MM.1S (cell line): ENCODE measurements at regions not wholly inside any gene's neighbourhood (a gene's known extent, or its start where the extent isn't known, plus 50 kb on each side); places are given as distances from the start of the nearest gene placed in this dataset.

Source experiments
- DNase-seq: peaks from one replicate; pipeline ENCODE4 v3.0.0-alpha.2; 2015
- H2AFZ ChIP-seq: fragments of 300-600 bp; sonication (generic); 2 replicates; pipeline ENCODE4 v1.6.0; 2016; ENCODE audit warnings: antibody characterized with exemption, low read length
- H3F3A ChIP-seq: fragments of 300-600 bp; sonication (generic); 2 replicates; pipeline ENCODE4 v1.6.1; 2016; ENCODE audit warnings: mild to moderate bottlenecking, antibody characterized with exemption, low read length, moderate library complexity, mixed read lengths; ENCODE audit not compliant: insufficient read depth
- H3K27ac ChIP-seq: fragments of 300-600 bp; sonication (generic); 2 replicates; pipeline ENCODE4 v1.5.1; 2016; ENCODE audit warnings: mild to moderate bottlenecking, low read length
- H3K27me3 ChIP-seq: fragments of 300-600 bp; sonication (generic); replicated peaks from 2 replicates; pipeline ENCODE4 v1.6.0; 2016; ENCODE audit warnings: low read length; ENCODE audit not compliant: insufficient read depth
- H3K36me3 ChIP-seq: fragments of 300-600 bp; sonication (generic); replicated peaks from 2 replicates; pipeline ENCODE4 v1.6.1; 2016; ENCODE audit warnings: mild to moderate bottlenecking, low read length, mixed read lengths; ENCODE audit not compliant: insufficient read depth
- H3K4me1 ChIP-seq: fragments of 300-600 bp; sonication (generic); 2 replicates; pipeline ENCODE4 v1.6.1; 2016; ENCODE audit warnings: low read length, mixed read lengths
- H3K4me2 ChIP-seq: fragments of 300-600 bp; sonication (generic); 2 replicates; pipeline ENCODE4 v1.6.0; 2016; ENCODE audit warnings: low read depth, low read length
- H3K4me3 ChIP-seq: fragments of 300-600 bp; sonication (generic); 2 replicates; pipeline ENCODE4 v1.5.1; 2016; ENCODE audit warnings: low read length, mixed read lengths
- H3K79me2 ChIP-seq: fragments of 300-600 bp; sonication (generic); 2 replicates; pipeline ENCODE4 v1.6.1; 2016; ENCODE audit warnings: mixed run types, low read length, mixed read lengths
- H3K9ac ChIP-seq: fragments of 300-600 bp; sonication (generic); 2 replicates; pipeline ENCODE4 v1.6.1; 2016; ENCODE audit warnings: low read length, mixed read lengths
- H3K9me2 ChIP-seq: fragments of 300-600 bp; sonication (generic); replicated peaks from 2 replicates; pipeline ENCODE4 v1.6.1; 2016; ENCODE audit warnings: mild to moderate bottlenecking, low read length, mixed read lengths; ENCODE audit not compliant: insufficient read depth
- H3K9me3 ChIP-seq: fragments of 300-600 bp; sonication (generic); replicated peaks from 2 replicates; pipeline ENCODE4 v1.6.1; 2016; ENCODE audit warnings: mild to moderate bottlenecking, low read length, mixed read lengths; ENCODE audit not compliant: insufficient read depth
- H4K20me1 ChIP-seq: fragments of 300-600 bp; sonication (generic); 2 replicates; pipeline ENCODE4 v1.6.1; 2016; ENCODE audit warnings: mild to moderate bottlenecking, low read length, moderate library complexity, mixed read lengths; ENCODE audit not compliant: insufficient read depth
- EZH2 ChIP-seq: fragments of 300-600 bp; sonication (generic); optimal IDR thresholded peaks from 2 replicates; pipeline ENCODE3; 2017; ENCODE audit warnings: low read depth, mild to moderate bottlenecking, antibody characterized with exemption, low read length, mixed read lengths
- EZH2phosphoT487 ChIP-seq: fragments of 300-600 bp; sonication (generic); IDR thresholded peaks from 2 replicates; pipeline ENCODE4 v1.6.1; 2018; ENCODE audit warnings: antibody characterized with exemption, low read length
- TF ChIP-seq, protein P1 (sequence below): fragments of 300-600 bp; sonication (generic); IDR thresholded peaks from 2 replicates; pipeline ENCODE4 v1.5.1; 2016; ENCODE audit warnings: antibody characterized with exemption, low read length, mixed read lengths

DNA sequence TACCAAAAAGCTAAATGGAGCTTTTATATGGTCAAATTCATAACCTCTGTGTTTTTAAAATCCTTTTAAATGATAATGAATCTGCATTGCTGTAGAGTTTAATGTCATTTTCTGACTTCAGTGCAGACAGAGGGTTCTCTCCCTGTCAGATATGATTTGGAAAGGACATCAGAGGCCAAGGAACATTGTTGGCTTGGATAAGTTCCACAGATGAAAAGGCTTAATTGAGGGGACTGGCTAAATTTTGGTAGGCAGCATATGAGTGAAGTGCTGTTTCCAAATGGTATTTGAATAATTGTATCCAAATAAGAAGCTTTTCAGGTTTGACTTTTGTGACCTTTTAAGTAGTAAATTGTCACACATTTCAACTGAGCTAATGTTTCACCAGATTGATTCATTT, 124.6 kb upstream of the KCNH7 start:
- Histone ChIP-seq H3K27me3 (no peaks in the 10 kb centered on the region), H3F3A (no peaks in the 10 kb centered on the region), H3K4me3 (no peak overlapping the region), H3K79me2 (no peaks in the 10 kb centered on the region), H3K36me3 (no peaks in the 10 kb centered on the region), H3K4me1 (no peaks in the 10 kb centered on the region), H3K9ac (no peak overlapping the region), H2AFZ (no peak overlapping the region), H3K4me2 (no peak overlapping the region), H3K9me2 (no peaks in the 10 kb centered on the region), H3K9me3 (no peaks in the 10 kb centered on the region), H4K20me1 (no peaks in the 10 kb centered on the region), H3K27ac (no peak overlapping the region)
- DNase-seq = no peak
- no peak for TF ChIP-seq EZH2
- TF ChIP-seq, protein P1, sequence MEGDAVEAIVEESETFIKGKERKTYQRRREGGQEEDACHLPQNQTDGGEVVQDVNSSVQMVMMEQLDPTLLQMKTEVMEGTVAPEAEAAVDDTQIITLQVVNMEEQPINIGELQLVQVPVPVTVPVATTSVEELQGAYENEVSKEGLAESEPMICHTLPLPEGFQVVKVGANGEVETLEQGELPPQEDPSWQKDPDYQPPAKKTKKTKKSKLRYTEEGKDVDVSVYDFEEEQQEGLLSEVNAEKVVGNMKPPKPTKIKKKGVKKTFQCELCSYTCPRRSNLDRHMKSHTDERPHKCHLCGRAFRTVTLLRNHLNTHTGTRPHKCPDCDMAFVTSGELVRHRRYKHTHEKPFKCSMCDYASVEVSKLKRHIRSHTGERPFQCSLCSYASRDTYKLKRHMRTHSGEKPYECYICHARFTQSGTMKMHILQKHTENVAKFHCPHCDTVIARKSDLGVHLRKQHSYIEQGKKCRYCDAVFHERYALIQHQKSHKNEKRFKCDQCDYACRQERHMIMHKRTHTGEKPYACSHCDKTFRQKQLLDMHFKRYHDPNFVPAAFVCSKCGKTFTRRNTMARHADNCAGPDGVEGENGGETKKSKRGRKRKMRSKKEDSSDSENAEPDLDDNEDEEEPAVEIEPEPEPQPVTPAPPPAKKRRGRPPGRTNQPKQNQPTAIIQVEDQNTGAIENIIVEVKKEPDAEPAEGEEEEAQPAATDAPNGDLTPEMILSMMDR = no peak
- TF ChIP-seq EZH2phosphoT487 = no peak

DNA sequence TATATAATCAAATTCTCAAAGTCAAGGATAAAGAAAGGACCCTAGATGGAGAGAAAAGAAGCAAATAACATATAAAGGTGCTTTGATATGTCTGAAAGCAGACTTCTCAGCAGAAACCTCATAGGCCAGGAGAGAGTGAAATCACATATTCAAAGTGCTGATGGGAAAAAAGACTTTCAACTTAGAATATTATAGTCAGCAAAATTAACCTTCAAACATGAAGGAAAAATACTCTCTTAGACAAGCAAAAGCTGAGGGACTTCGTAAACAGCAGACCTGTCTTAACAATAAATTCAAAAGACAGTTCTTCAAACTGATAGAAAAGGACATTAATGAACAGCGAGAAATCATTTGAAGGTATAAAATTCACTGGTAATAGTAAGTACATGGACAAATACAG, 107.2 kb upstream of the KCNH7 start:
- H3K4me2 ChIP-seq = no peak overlapping the region
- H3F3A ChIP-seq = no peaks in the 10 kb centered on the region
- H4K20me1 ChIP-seq = no peaks in the 10 kb centered on the region
- no peak overlapping the region for H3K9ac ChIP-seq
- no peak for DNase-seq
- H3K9me3 ChIP-seq = no peaks in the 10 kb centered on the region
- H3K79me2 ChIP-seq = no peaks in the 10 kb centered on the region
- H3K9me2 ChIP-seq = no peaks in the 10 kb centered on the region
- no peaks in the 10 kb centered on the region for H3K27me3 ChIP-seq
- H3K36me3 ChIP-seq = no peaks in the 10 kb centered on the region
- no peak overlapping the region for H3K27ac ChIP-seq
- no peaks in the 10 kb centered on the region for H3K4me1 ChIP-seq
- TF ChIP-seq, protein P1 = no peak
- TF ChIP-seq EZH2phosphoT487 (no peak), EZH2 (no peak)
- H2AFZ ChIP-seq = no peak overlapping the region
- no peak overlapping the region for H3K4me3 ChIP-seq

GRCh38 chr2:162938387-162938786, 99.8 kb upstream of the KCNH7 start:
- no peaks in the 10 kb centered on the region for H3F3A ChIP-seq

More at GRCh38 chr2:162938387-162938786, 99.8 kb upstream of the KCNH7 start:
- H2AFZ ChIP-seq = no peak overlapping the region
- no peaks in the 10 kb centered on the region for H3K9me2 ChIP-seq
- no peaks in the 10 kb centered on the region for H3K27me3 ChIP-seq
- TF ChIP-seq EZH2phosphoT487 = no peak
- TF ChIP-seq EZH2 = no peak
- TF ChIP-seq, protein P1 = no peak
- H3K4me1 ChIP-seq = no peaks in the 10 kb centered on the region
- no peak overlapping the region for H3K4me3 ChIP-seq
- H4K20me1 ChIP-seq = no peaks in the 10 kb centered on the region
- H3K79me2 ChIP-seq = no peaks in the 10 kb centered on the region
- H3K9ac ChIP-seq = no peak overlapping the region
- DNase-seq = no peak
- H3K36me3 ChIP-seq = no peaks in the 10 kb centered on the region
- no peak overlapping the region for H3K4me2 ChIP-seq
- no peaks in the 10 kb centered on the region for H3K9me3 ChIP-seq
- H3K27ac ChIP-seq = no peak overlapping the region
